Osteocyte (in vitro differentiated cells): ENCODE measurements at regions not wholly inside any gene's neighbourhood (a gene's known extent, or its start where the extent isn't known, plus 50 kb on each side); places are given as distances from the start of the nearest gene placed in this dataset.

Experiments used
- DNase-seq: peaks from one replicate; pipeline ENCODE4 v3.0.0; 2021; ENCODE audit warnings: mixed read lengths; ENCODE audit not compliant: unreplicated experiment; ENCODE audit errors: extremely low spot score
- H3K27ac Mint-ChIP-seq: one replicate; pipeline ENCODE4 v1.8.0; 2021; ENCODE audit warnings: mild to moderate bottlenecking, mixed read lengths; ENCODE audit not compliant: unreplicated experiment
- H3K27me3 Mint-ChIP-seq: one replicate; pipeline ENCODE4 v1.8.0; 2021; ENCODE audit warnings: mixed read lengths; ENCODE audit not compliant: unreplicated experiment
- H3K36me3 Mint-ChIP-seq: one replicate; pipeline ENCODE4 v1.8.0; 2021; ENCODE audit warnings: mixed read lengths; ENCODE audit not compliant: unreplicated experiment
- H3K4me1 Mint-ChIP-seq: one replicate; pipeline ENCODE4 v1.8.0; 2021; ENCODE audit warnings: mixed read lengths; ENCODE audit not compliant: unreplicated experiment
- H3K4me3 Mint-ChIP-seq: one replicate; pipeline ENCODE4 v1.8.0; 2021; ENCODE audit warnings: mild to moderate bottlenecking, moderate library complexity, mixed read lengths; ENCODE audit not compliant: unreplicated experiment
- H3K9me3 Mint-ChIP-seq: one replicate; pipeline ENCODE4 v1.8.0; 2021; ENCODE audit warnings: mixed read lengths; ENCODE audit not compliant: unreplicated experiment
- CTCF ChIP-seq: fragments of 200-600 bp; sonication (generic); IDR thresholded peaks from 2 replicates; pipeline ENCODE4 v1.5.0; 2021; ENCODE audit warnings: antibody characterized with exemption, mild to moderate bottlenecking, moderate library complexity

GRCh38 chr16:73732143-73732542 lies 564.5 kb upstream of the PSMD7 start:
- Mint-ChIP-seq H3K27me3 (no peaks in the 10 kb centered on the region), H3K4me3 (no peak overlapping the region), H3K27ac (no peak overlapping the region), H3K36me3 (no peaks in the 10 kb centered on the region), H3K9me3 (peaks cover 16% of the 10 kb centered on the region), H3K4me1 (no peaks in the 10 kb centered on the region)
- no peak for TF ChIP-seq CTCF
- no peak for DNase-seq

GRCh38 chr16:73730481-73731090 lies 566.0 kb upstream of the PSMD7 start:
- DNase-seq, result no peak
- no peaks in the 10 kb centered on the region for H3K27me3 Mint-ChIP-seq
- no peak overlapping the region for H3K27ac Mint-ChIP-seq
- no peak overlapping the region for H3K4me3 Mint-ChIP-seq
- no peaks in the 10 kb centered on the region for H3K4me1 Mint-ChIP-seq
- H3K9me3 Mint-ChIP-seq, result peaks cover 16% of the 10 kb centered on the region
- H3K36me3 Mint-ChIP-seq, result no peaks in the 10 kb centered on the region
- no peak for TF ChIP-seq CTCF

- no peak overlapping the region for H3K27ac Mint-ChIP-seq
- no peak for DNase-seq
- H3K9me3 Mint-ChIP-seq, result peaks cover 7% of the 10 kb centered on the region
- no peaks in the 10 kb centered on the region for H3K27me3 Mint-ChIP-seq
- no peaks in the 10 kb centered on the region for H3K4me1 Mint-ChIP-seq
- no peaks in the 10 kb centered on the region for H3K36me3 Mint-ChIP-seq
- no peak for TF ChIP-seq CTCF
- H3K4me3 Mint-ChIP-seq, result no peak overlapping the region
Measured at GRCh38 chr16:73725156-73725555, 571.5 kb upstream of the PSMD7 start.

GRCh38 chr16:73724503-73724902 lies 572.1 kb upstream of the PSMD7 start:
- Mint-ChIP-seq H3K4me1 (no peaks in the 10 kb centered on the region), H3K4me3 (no peak overlapping the region), H3K27ac (no peak overlapping the region), H3K36me3 (no peaks in the 10 kb centered on the region), H3K27me3 (no peaks in the 10 kb centered on the region), H3K9me3 (peaks cover under 1% of the 10 kb centered on the region)
- DNase-seq, result no peak
- no peak for TF ChIP-seq CTCF

GRCh38 chr16:73717266-73717974 lies 579.2 kb upstream of the PSMD7 start:
- Mint-ChIP-seq H3K4me1 (no peaks in the 10 kb centered on the region), H3K27me3 (no peaks in the 10 kb centered on the region), H3K36me3 (no peaks in the 10 kb centered on the region), H3K27ac (no peak overlapping the region), H3K4me3 (no peak overlapping the region), H3K9me3 (no peaks in the 10 kb centered on the region)
- no peak for DNase-seq
- no peak for TF ChIP-seq CTCF
